ENCODE measurements at regions not wholly inside any gene's neighbourhood (a gene's known extent, or its start where the extent isn't known, plus 50 kb on each side); places are given as distances from the start of the nearest gene placed in this dataset.

DNA sequence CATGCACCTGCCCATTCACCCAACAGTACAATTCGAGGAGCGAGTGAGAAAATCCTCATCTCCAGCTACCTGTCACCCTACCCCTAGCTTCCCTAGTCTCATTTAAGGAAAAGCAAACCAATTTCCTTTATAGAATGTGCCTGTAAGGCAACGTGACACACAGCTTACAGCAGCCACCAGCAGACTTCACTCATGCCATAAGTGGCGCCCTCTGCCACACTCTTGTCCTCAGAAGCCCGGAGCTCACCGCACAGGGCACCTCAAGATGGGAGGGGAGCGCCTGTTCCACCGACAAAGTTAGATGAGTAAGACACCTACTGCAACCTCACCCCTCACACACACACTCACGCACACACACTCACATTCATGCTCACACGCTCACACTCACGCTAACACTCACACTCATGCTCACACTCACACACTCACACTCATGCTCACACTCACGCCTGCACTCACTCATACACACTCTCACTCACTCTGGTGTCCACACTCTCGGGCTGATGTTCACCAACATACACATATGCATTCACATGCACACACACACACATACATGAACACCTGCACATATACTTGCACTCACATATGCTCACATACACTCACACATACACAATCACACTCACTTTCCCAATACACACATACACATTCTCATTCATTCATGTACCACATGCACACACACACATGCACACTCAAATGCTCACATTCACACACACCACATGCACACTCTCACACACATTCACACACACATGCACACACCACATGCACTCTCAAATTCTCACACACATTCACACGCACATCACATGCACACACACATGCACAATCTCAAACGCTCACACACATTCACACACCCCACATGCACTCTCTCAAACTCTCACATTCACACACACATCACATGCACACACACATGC lies 170.7 kb downstream of the PSMG1 start:
- intact Hi-C loops (cut with micrococcal nuclease): loop anchor here (10.0 kb wide), 1 partner anchor 112 kb away; no protein-coding TSS in a partner anchor
- Histone ChIP-seq H3K9me2 (replicated peaks; ENCODE audit: low read length) (no peaks in the 10 kb centered on the region), H2AFZ (ENCODE audit: low read length) (no peak overlapping the region), H3K27me3 (ENCODE audit: low read length) (no peaks in the 10 kb centered on the region), H3K27ac (ENCODE audit: low read length) (no peak overlapping the region), H3K4me3 (ENCODE audit: low read length) (no peak overlapping the region), H3K79me2 (ENCODE audit: low read length) (no peaks in the 10 kb centered on the region), H3K36me3 (ENCODE audit: low read depth, low read length) (no peaks in the 10 kb centered on the region), H3F3A (ENCODE audit: low read length, unreplicated experiment) (peaks cover 4% of the 10 kb centered on the region), H3K4me1 (ENCODE audit: insufficient read depth, low read length) (peaks cover 10% of the 10 kb centered on the region), H3K9ac (ENCODE audit: low read length) (no peak overlapping the region), H3K9me3 (ENCODE audit: low read length) (no peaks in the 10 kb centered on the region), H4K20me1 (ENCODE audit: low read length) (no peaks in the 10 kb centered on the region), H3K4me2 (ENCODE audit: low read length) (no peak overlapping the region)
- ChIA-PET POLR2A (ENCODE audit: unreplicated experiment) (no interaction called here), CTCF (interaction anchor here (0.5 kb wide), 1 partner anchor 30 kb away, joined by 3 read pairs; no protein-coding TSS in a partner anchor)
- ATAC-seq: no peak
- TF ChIP-seq CTCF (conservative IDR thresholded peaks at IDR 0.05; ENCODE audit: low read depth, low read length): no peak
- no peak for TF ChIP-seq EZH2phosphoT487 (IDR thresholded peaks at IDR 0.05; ENCODE audit: borderline replicate concordance, low read length)
- TF ChIP-seq EZH2 (IDR thresholded peaks at IDR 0.05; ENCODE audit: low read length, unreplicated experiment): no peak
- no peak for DNase-seq
- BruUV-seq (replicated peaks): no TSS peak

GRCh38 chr21:39011911-39012310 lies 171.3 kb downstream of the PSMG1 start:
- no peak overlapping the region for H3K4me2 ChIP-seq (ENCODE audit: low read length)
- ChIA-PET POLR2A (ENCODE audit: unreplicated experiment) (no interaction called here), CTCF (interaction anchor here (0.5 kb wide), 1 partner anchor 31 kb away, joined by 3 read pairs; no protein-coding TSS in a partner anchor)

More at GRCh38 chr21:39011911-39012310, 171.3 kb downstream of the PSMG1 start:
- Histone ChIP-seq H3K9ac (ENCODE audit: low read length) (no peak overlapping the region), H3K36me3 (ENCODE audit: low read depth, low read length) (no peaks in the 10 kb centered on the region), H3K27me3 (ENCODE audit: low read length) (no peaks in the 10 kb centered on the region), H2AFZ (ENCODE audit: low read length) (no peak overlapping the region), H3K27ac (ENCODE audit: low read length) (no peak overlapping the region), H3K9me3 (ENCODE audit: low read length) (no peaks in the 10 kb centered on the region), H3F3A (ENCODE audit: low read length, unreplicated experiment) (peaks cover 4% of the 10 kb centered on the region), H4K20me1 (ENCODE audit: low read length) (no peaks in the 10 kb centered on the region), H3K9me2 (replicated peaks; ENCODE audit: low read length) (no peaks in the 10 kb centered on the region), H3K4me3 (ENCODE audit: low read length) (no peak overlapping the region), H3K4me1 (ENCODE audit: insufficient read depth, low read length) (peaks cover 10% of the 10 kb centered on the region), H3K79me2 (ENCODE audit: low read length) (no peaks in the 10 kb centered on the region)
- DNase-seq (no peak), ATAC-seq (no peak)
- intact Hi-C loops (cut with micrococcal nuclease): loop anchor here (10.0 kb wide), 1 partner anchor 113 kb away; no protein-coding TSS in a partner anchor
- BruUV-seq (replicated peaks): no TSS peak
- TF ChIP-seq CTCF (conservative IDR thresholded peaks at IDR 0.05; ENCODE audit: low read depth, low read length) (no peak), EZH2phosphoT487 (IDR thresholded peaks at IDR 0.05; ENCODE audit: borderline replicate concordance, low read length) (no peak), EZH2 (IDR thresholded peaks at IDR 0.05; ENCODE audit: low read length, unreplicated experiment) (no peak)
